GM12892 (cell line): ENCODE measurements at regions not wholly inside any gene's neighbourhood (a gene's known extent, or its start where the extent isn't known, plus 50 kb on each side); places are given as distances from the start of the nearest gene placed in this dataset.

ENCODE experiments used
- POLR2A ChIP-seq: IDR thresholded peaks from 2 replicates; pipeline ENCODE4 v1.6.1; 2011; ENCODE audit warnings: low read depth, low read length, control low read depth
- POLR2AphosphoS5 ChIP-seq: IDR thresholded peaks from 2 replicates; pipeline ENCODE4 v1.6.1; 2011; ENCODE audit warnings: low read depth, low read length, control low read depth
- TAF1 ChIP-seq: IDR thresholded peaks from 2 replicates; pipeline ENCODE4 v1.6.1; 2011; ENCODE audit warnings: low read depth, mild to moderate bottlenecking, control low read depth, low read length, borderline replicate concordance

GRCh38 chr13:50384724-50385123 lies 369.5 kb downstream of the KCNRG start:
- TF ChIP-seq TAF1 (no peak), POLR2AphosphoS5 (no peak), POLR2A (no peak)
